ENCODE measurements at regions not wholly inside any gene's neighbourhood (a gene's known extent, or its start where the extent isn't known, plus 50 kb on each side); places are given as distances from the start of the nearest gene placed in this dataset.
A peak's percentile ranks its signal among the peaks of the same experiment; 100 is the strongest.

DNA sequence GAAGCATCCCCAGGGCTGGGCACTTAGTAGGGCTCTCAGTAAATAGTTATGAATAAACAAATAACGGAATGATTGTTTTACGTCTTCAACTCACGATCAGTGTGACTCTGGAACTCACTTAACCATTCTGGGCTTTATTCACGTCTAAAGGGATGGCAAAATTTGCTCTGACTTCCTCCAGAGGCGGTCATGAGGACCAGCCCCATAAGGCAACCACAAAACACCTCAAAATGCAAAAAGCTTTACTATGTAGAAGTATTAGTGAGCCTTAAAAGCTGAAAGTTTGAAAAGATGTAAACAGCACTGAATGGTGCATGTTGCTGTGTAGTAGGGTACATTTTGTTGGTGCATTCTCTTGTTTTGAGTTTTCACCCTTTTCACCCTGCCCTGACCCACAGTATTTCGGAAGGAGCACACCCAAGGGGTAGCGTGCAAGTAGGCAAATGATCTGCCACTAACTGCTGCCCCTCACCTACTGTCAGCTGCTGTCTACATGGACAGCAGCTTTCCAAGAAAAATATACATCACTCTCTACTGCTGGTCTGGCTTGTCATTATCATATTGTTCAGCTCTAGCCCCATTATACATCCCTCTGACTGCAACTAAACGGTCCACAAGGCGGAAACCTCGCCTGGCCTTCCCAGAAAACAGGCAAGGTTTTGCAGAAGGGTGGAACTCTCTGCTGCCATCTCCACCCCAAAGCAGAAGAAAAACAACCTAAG lies 308.5 kb upstream of the PROK2 start:
- no peak overlapping the region for H3K4me3 ChIP-seq (ENCODE audit: low read depth, low read length)
- TF ChIP-seq, protein P1, sequence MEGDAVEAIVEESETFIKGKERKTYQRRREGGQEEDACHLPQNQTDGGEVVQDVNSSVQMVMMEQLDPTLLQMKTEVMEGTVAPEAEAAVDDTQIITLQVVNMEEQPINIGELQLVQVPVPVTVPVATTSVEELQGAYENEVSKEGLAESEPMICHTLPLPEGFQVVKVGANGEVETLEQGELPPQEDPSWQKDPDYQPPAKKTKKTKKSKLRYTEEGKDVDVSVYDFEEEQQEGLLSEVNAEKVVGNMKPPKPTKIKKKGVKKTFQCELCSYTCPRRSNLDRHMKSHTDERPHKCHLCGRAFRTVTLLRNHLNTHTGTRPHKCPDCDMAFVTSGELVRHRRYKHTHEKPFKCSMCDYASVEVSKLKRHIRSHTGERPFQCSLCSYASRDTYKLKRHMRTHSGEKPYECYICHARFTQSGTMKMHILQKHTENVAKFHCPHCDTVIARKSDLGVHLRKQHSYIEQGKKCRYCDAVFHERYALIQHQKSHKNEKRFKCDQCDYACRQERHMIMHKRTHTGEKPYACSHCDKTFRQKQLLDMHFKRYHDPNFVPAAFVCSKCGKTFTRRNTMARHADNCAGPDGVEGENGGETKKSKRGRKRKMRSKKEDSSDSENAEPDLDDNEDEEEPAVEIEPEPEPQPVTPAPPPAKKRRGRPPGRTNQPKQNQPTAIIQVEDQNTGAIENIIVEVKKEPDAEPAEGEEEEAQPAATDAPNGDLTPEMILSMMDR (IDR thresholded peaks at IDR 0.05; ENCODE audit: insufficient read depth, low read depth, low read length, missing control alignments) = no peak
- DNase-seq (ENCODE audit: low read depth) = peak; percentile 41

GRCh38 chr3:72092778-72093177 lies 307.8 kb upstream of the PROK2 start:
- TF ChIP-seq, protein P1 (IDR thresholded peaks at IDR 0.05; ENCODE audit: insufficient read depth, low read depth, low read length, missing control alignments) = no peak
- peak; percentile 65 for DNase-seq (ENCODE audit: low read depth)
- H3K4me3 ChIP-seq (ENCODE audit: low read depth, low read length) = no peak overlapping the region

DNA sequence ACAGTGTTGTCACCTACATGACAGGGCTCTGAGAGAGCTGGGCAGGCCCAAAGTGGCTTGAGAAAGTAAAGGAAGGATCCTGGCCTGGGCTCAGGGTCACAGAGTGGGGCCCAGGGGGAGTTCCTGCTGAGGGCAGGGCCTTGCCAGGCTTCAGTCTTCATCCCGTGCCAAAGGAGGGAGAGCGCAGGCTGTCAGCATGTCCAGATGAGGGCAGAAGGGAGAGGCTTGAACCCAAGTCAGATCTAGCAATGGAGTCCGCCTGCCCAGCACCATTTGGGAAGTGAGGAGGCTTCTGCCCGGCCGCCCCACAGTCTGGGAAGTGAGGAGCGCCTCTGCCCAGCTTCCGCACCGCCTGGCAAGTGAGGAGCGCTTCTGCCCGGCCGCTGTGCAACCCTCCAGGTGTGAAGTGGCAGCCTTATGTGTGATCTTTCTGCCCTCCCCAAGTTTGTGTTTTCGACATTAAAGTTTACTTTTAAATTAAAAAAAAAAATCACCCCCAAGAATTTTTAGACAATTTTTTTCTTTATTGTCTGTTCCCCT lies 303.6 kb upstream of the PROK2 start:
- no peak overlapping the region for H3K4me3 ChIP-seq (ENCODE audit: low read depth, low read length)
- TF ChIP-seq, protein P1 (IDR thresholded peaks at IDR 0.05; ENCODE audit: insufficient read depth, low read depth, low read length, missing control alignments) = no peak
- DNase-seq (ENCODE audit: low read depth) = no peak

- no peak overlapping the region for H3K4me3 ChIP-seq (ENCODE audit: low read depth, low read length)
- TF ChIP-seq, protein P1 (IDR thresholded peaks at IDR 0.05; ENCODE audit: insufficient read depth, low read depth, low read length, missing control alignments) = no peak
- no peak for DNase-seq (ENCODE audit: low read depth)
Measured at GRCh38 chr3:72087420-72087819, 302.5 kb upstream of the PROK2 start.

- DNase-seq (ENCODE audit: low read depth) = no peak
- TF ChIP-seq, protein P1 (IDR thresholded peaks at IDR 0.05; ENCODE audit: insufficient read depth, low read depth, low read length, missing control alignments) = no peak
- H3K4me3 ChIP-seq (ENCODE audit: low read depth, low read length) = no peak overlapping the region
Measured at GRCh38 chr3:72086743-72087087, 301.8 kb upstream of the PROK2 start.

GRCh38 chr3:72086042-72086742 lies 301.2 kb upstream of the PROK2 start:
- no peak overlapping the region for H3K4me3 ChIP-seq (ENCODE audit: low read depth, low read length)
- TF ChIP-seq, protein P1 (IDR thresholded peaks at IDR 0.05; ENCODE audit: insufficient read depth, low read depth, low read length, missing control alignments) = no peak
- no peak for DNase-seq (ENCODE audit: low read depth)

All from GM12865 (cell line).